ENCODE measurements at regions not wholly inside any gene's neighbourhood (a gene's known extent, or its start where the extent isn't known, plus 50 kb on each side); places are given as distances from the start of the nearest gene placed in this dataset.

DNA sequence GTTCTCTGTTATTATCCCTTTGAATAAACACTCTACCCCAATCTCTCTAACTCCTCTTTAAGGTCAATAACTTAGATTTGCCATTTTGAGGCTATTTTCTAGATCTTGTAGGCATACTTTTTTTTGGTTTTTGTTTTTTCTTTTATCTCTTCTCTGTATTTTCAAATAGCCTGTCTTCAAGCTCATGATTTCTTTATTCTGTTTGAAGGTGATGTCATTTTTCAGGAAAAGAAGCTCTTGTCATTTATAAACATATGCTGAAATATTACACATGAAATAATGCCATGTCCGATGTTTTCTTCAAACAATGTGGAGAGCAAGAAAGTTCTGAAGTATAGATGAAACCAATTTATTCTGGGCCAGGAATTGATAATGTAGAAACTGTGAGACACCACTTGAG, 57.5 kb upstream of the CABCOCO1 start:
- TF ChIP-seq, protein P1, sequence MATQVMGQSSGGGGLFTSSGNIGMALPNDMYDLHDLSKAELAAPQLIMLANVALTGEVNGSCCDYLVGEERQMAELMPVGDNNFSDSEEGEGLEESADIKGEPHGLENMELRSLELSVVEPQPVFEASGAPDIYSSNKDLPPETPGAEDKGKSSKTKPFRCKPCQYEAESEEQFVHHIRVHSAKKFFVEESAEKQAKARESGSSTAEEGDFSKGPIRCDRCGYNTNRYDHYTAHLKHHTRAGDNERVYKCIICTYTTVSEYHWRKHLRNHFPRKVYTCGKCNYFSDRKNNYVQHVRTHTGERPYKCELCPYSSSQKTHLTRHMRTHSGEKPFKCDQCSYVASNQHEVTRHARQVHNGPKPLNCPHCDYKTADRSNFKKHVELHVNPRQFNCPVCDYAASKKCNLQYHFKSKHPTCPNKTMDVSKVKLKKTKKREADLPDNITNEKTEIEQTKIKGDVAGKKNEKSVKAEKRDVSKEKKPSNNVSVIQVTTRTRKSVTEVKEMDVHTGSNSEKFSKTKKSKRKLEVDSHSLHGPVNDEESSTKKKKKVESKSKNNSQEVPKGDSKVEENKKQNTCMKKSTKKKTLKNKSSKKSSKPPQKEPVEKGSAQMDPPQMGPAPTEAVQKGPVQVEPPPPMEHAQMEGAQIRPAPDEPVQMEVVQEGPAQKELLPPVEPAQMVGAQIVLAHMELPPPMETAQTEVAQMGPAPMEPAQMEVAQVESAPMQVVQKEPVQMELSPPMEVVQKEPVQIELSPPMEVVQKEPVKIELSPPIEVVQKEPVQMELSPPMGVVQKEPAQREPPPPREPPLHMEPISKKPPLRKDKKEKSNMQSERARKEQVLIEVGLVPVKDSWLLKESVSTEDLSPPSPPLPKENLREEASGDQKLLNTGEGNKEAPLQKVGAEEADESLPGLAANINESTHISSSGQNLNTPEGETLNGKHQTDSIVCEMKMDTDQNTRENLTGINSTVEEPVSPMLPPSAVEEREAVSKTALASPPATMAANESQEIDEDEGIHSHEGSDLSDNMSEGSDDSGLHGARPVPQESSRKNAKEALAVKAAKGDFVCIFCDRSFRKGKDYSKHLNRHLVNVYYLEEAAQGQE (IDR thresholded peaks at IDR 0.05; ENCODE audit: insufficient read depth in 1 of 2, low read depth in 2 of 2, low read length in 1 of 2), result no peak
- TF ChIP-seq SIN3A (IDR thresholded peaks at IDR 0.05; ENCODE audit: borderline replicate concordance, insufficient read depth, low read depth, low read length) (no peak), TCF7L2 (IDR thresholded peaks at IDR 0.05; ENCODE audit: low read depth, low read length) (no peak), POLR2AphosphoS5 (IDR thresholded peaks at IDR 0.05; ENCODE audit: low read depth, low read length) (no peak)
- TF ChIP-seq, protein P2, sequence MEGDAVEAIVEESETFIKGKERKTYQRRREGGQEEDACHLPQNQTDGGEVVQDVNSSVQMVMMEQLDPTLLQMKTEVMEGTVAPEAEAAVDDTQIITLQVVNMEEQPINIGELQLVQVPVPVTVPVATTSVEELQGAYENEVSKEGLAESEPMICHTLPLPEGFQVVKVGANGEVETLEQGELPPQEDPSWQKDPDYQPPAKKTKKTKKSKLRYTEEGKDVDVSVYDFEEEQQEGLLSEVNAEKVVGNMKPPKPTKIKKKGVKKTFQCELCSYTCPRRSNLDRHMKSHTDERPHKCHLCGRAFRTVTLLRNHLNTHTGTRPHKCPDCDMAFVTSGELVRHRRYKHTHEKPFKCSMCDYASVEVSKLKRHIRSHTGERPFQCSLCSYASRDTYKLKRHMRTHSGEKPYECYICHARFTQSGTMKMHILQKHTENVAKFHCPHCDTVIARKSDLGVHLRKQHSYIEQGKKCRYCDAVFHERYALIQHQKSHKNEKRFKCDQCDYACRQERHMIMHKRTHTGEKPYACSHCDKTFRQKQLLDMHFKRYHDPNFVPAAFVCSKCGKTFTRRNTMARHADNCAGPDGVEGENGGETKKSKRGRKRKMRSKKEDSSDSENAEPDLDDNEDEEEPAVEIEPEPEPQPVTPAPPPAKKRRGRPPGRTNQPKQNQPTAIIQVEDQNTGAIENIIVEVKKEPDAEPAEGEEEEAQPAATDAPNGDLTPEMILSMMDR (IDR thresholded peaks at IDR 0.05), result no peak
- Histone ChIP-seq H3K4me3 (ENCODE audit: low read depth in 2 of 2, low read length in 2 of 2) (no peak overlapping the region), H3K36me3 (ENCODE audit: control insufficient read depth, insufficient read depth, low read length) (no peaks in the 10 kb centered on the region), H3K27ac (ENCODE audit: low read length) (no peak overlapping the region), H3K4me1 (ENCODE audit: control insufficient read depth, insufficient read depth, low read length) (no peaks in the 10 kb centered on the region), H3K9me3 (ENCODE audit: control insufficient read depth, insufficient read depth, low read depth, low read length) (no peaks in the 10 kb centered on the region), H3K27me3 (ENCODE audit: control insufficient read depth, insufficient read depth, low read length) (no peaks in the 10 kb centered on the region)
- POLR2A ChIA-PET, result no interaction called here
- in situ Hi-C loops (cut with HindIII; ENCODE audit: low pct_unique_long_range_greater_than_20kb, low sequenced_read_pairs), result no loop called here
- BruUV-seq (replicated peaks), result no TSS peak
- intact Hi-C loops (cut with micrococcal nuclease; ENCODE audit: unreplicated experiment), result no loop called here
- DNase-seq (ENCODE audit: low read depth, low spot score) (no peak), ATAC-seq (no peak)
- CTCF ChIA-PET, result no interaction called here

GRCh38 chr10:61600399-61600798, 62.3 kb upstream of the CABCOCO1 start:
- H3K4me3 ChIP-seq (ENCODE audit: low read depth in 2 of 2, low read length in 2 of 2), result no peak overlapping the region
- no peaks in the 10 kb centered on the region for H3K4me1 ChIP-seq (ENCODE audit: control insufficient read depth, insufficient read depth, low read length)
- ChIA-PET CTCF (no interaction called here), POLR2A (no interaction called here)
- H3K27me3 ChIP-seq (ENCODE audit: control insufficient read depth, insufficient read depth, low read length), result no peaks in the 10 kb centered on the region
- DNase-seq (ENCODE audit: low read depth, low spot score) (no peak), ATAC-seq (no peak)
- H3K36me3 ChIP-seq (ENCODE audit: control insufficient read depth, insufficient read depth, low read length), result no peaks in the 10 kb centered on the region
- intact Hi-C loops (cut with micrococcal nuclease; ENCODE audit: unreplicated experiment), result no loop called here
- BruUV-seq (replicated peaks), result no TSS peak
- TF ChIP-seq SIN3A (IDR thresholded peaks at IDR 0.05; ENCODE audit: borderline replicate concordance, insufficient read depth, low read depth, low read length), result no peak
- TF ChIP-seq TCF7L2 (IDR thresholded peaks at IDR 0.05; ENCODE audit: low read depth, low read length), result no peak
- TF ChIP-seq, protein P2 (IDR thresholded peaks at IDR 0.05), result no peak
- TF ChIP-seq, protein P1 (IDR thresholded peaks at IDR 0.05; ENCODE audit: insufficient read depth in 1 of 2, low read depth in 2 of 2, low read length in 1 of 2), result no peak
- no peak for TF ChIP-seq POLR2AphosphoS5 (IDR thresholded peaks at IDR 0.05; ENCODE audit: low read depth, low read length)
- no peak overlapping the region for H3K27ac ChIP-seq (ENCODE audit: low read length)
- in situ Hi-C loops (cut with HindIII; ENCODE audit: low pct_unique_long_range_greater_than_20kb, low sequenced_read_pairs), result no loop called here
- no peaks in the 10 kb centered on the region for H3K9me3 ChIP-seq (ENCODE audit: control insufficient read depth, insufficient read depth, low read depth, low read length)

All from Panc1 (cell line).